ENCODE measurements at regions not wholly inside any gene's neighbourhood (a gene's known extent, or its start where the extent isn't known, plus 50 kb on each side); places are given as distances from the start of the nearest gene placed in this dataset.

DNA sequence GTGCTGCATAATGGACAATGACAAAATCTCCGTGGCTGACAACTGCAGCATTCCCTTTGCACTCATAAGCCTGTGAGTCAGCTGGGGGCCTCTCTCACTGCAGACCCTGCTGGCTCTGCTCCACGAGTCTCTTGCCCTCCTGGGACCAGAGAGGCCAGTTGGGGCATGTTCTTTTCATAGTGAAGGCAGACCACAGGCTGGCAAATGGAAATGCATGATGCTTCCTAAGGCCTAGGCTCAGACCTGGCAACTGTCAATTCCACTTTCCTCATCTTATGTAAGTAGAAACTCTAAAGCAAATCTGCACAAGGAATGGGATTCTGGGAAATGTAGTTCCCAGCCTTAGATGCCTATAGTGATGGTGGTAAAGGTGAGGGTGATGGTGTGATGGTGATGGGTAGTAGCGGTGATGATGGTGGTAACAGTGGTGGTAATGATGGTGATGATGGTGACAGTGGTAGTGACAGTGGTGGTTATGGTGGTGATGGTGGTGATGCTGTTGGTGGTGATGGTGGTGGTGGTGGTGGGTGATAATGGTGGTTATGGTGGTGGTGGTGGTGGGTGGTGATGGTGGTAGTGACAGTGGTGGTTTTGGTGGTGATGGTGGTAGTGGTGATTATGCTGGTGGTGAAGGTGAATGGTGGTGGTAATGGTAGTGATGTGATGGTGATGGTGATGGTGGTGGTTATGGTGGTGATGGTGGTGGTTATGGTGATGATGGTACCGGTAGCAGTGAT, 185.8 kb upstream of the ARL4C start:
- intact Hi-C loops (cut with DNase I, micrococcal nuclease): no loop called here
- ATAC-seq (no peak), DNase-seq (no peak)
- H3K4me3 Mint-ChIP-seq: no peak overlapping the region
- POLR2A ChIA-PET: no interaction called here
- H3K9me3 Mint-ChIP-seq (ENCODE audit: low read depth): no peaks in the 10 kb centered on the region
- H3K27me3 Mint-ChIP-seq: peaks cover 2% of the 10 kb centered on the region
- no peak overlapping the region for H3K27ac Mint-ChIP-seq
- no peaks in the 10 kb centered on the region for H3K36me3 Mint-ChIP-seq (ENCODE audit: low read depth)
- H3K4me1 Mint-ChIP-seq: no peaks in the 10 kb centered on the region
- CTCF ChIA-PET: no interaction called here

GRCh38 chr2:234680688-234681619, 184.1 kb upstream of the ARL4C start:
- H3K9me3 Mint-ChIP-seq (ENCODE audit: low read depth): no peaks in the 10 kb centered on the region

DNA sequence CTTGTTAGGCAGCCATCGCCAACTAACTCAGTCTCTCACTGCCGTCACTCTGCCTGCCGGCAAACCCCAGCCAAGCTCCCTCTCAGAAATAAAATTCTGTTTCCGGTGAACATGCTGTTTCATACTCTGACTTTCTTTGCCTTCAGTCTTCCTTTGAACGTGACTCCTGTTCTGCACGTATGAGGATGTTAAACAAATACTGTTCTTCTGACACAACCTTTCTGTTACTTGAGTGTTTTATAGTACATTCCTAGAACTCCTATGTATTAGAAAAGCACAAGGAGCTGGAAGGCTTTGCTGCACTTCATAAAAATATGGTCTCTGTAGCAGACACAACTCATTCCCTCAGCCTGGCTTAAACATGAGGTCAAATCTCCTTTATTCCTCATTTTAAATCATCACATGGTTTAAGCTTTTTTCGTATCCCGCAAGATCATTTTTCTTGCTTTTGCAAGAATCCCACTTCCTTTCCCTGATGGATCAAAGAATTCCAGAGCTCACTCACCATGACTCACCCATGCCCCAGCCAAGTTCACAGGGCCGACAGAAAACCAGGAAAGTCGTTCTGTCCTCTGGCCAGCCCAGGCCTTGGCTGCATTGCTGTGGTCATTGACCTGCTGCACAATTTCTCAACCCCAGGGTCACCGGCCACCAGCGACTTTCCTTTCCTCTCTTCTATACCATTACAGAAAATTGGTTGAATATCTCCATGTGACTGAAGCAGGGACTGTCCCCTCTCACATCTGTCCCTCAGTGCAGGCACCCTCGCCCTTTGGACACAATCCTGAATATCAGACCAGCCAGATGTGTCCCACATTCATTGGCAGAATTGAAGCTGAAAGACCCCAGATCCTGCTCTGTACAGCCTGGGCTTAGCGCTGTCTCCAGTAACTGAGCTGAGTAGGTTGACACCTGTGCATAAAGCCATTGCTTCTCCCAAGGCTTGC, 183.1 kb upstream of the ARL4C start:
- CTCF ChIA-PET: interaction anchor here (0.5 to 1.2 kb wide), 3 partner anchors 17 to 495 kb away, joined by 3 read pairs; no protein-coding TSS in a partner anchor

More at GRCh38 chr2:234680688-234681619, 184.1 kb upstream of the ARL4C start:
- Mint-ChIP-seq H3K36me3 (ENCODE audit: low read depth) (no peaks in the 10 kb centered on the region), H3K27ac (no peak overlapping the region), H3K4me3 (no peak overlapping the region), H3K27me3 (no peaks in the 10 kb centered on the region), H3K4me1 (no peaks in the 10 kb centered on the region)
- POLR2A ChIA-PET: no interaction called here
- CTCF ChIA-PET: no interaction called here
- DNase-seq (no peak), ATAC-seq (no peak)
- intact Hi-C loops (cut with DNase I, micrococcal nuclease): no loop called here

DNA sequence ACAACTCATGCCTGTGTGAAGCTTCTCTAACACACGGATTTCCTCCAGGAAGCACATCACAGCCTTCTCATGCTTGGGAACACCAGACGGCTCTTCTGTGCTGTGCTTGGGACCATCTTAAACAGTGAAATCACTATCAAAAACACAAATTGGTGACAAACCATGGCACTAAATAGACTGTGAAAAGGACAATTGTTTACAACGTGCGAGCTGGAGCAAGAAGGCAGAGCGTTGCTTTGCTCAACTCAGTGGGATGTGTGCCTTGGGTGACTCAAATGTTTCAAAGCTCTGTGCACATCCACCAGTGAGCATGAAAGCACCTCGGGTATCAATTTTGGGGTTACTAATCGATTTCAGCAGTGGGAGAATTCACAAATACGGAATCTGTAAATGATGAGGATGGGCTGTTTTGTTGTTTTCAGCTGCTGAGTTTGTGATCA, 182.4 kb upstream of the ARL4C start:
- ATAC-seq: no peak
- H3K27ac Mint-ChIP-seq: no peak overlapping the region
- no peaks in the 10 kb centered on the region for H3K4me1 Mint-ChIP-seq
- H3K9me3 Mint-ChIP-seq (ENCODE audit: low read depth): no peaks in the 10 kb centered on the region
- CTCF ChIA-PET: interaction anchor here (0.5 to 1.2 kb wide), 3 partner anchors 17 to 496 kb away, joined by 3 read pairs; no protein-coding TSS in a partner anchor
- no peaks in the 10 kb centered on the region for H3K36me3 Mint-ChIP-seq (ENCODE audit: low read depth)
- POLR2A ChIA-PET: no interaction called here
- intact Hi-C loops (cut with DNase I, micrococcal nuclease): no loop called here
- DNase-seq: no peak
- no peaks in the 10 kb centered on the region for H3K27me3 Mint-ChIP-seq
- H3K4me3 Mint-ChIP-seq: no peak overlapping the region

More for the DNA sequence above, 183.1 kb upstream of the ARL4C start:
- Mint-ChIP-seq H3K9me3 (ENCODE audit: low read depth) (no peaks in the 10 kb centered on the region), H3K36me3 (ENCODE audit: low read depth) (no peaks in the 10 kb centered on the region), H3K27ac (no peak overlapping the region), H3K4me1 (no peaks in the 10 kb centered on the region), H3K27me3 (no peaks in the 10 kb centered on the region), H3K4me3 (no peak overlapping the region)
- DNase-seq (no peak), ATAC-seq (no peak)
- POLR2A ChIA-PET: no interaction called here
- intact Hi-C loops (cut with DNase I, micrococcal nuclease): no loop called here

GRCh38 chr2:234678711-234679110, 181.8 kb upstream of the ARL4C start:
- Mint-ChIP-seq H3K36me3 (ENCODE audit: low read depth) (no peaks in the 10 kb centered on the region), H3K9me3 (ENCODE audit: low read depth) (no peaks in the 10 kb centered on the region), H3K4me1 (no peaks in the 10 kb centered on the region), H3K27ac (no peak overlapping the region), H3K4me3 (no peak overlapping the region), H3K27me3 (no peaks in the 10 kb centered on the region)
- intact Hi-C loops (cut with DNase I, micrococcal nuclease): no loop called here
- ATAC-seq (no peak), DNase-seq (no peak)
- POLR2A ChIA-PET: no interaction called here
- CTCF ChIA-PET: no interaction called here

- Mint-ChIP-seq H3K27ac (no peak overlapping the region), H3K9me3 (ENCODE audit: low read depth) (no peaks in the 10 kb centered on the region), H3K4me1 (no peaks in the 10 kb centered on the region), H3K4me3 (no peak overlapping the region), H3K36me3 (ENCODE audit: low read depth) (no peaks in the 10 kb centered on the region), H3K27me3 (no peaks in the 10 kb centered on the region)
- intact Hi-C loops (cut with DNase I, micrococcal nuclease): no loop called here
- ChIA-PET CTCF (no interaction called here), POLR2A (no interaction called here)
- DNase-seq: no peak
- ATAC-seq: no peak
These were observed 181.1 kb upstream of the ARL4C start for GRCh38 chr2:234677758-234678538.

DNA sequence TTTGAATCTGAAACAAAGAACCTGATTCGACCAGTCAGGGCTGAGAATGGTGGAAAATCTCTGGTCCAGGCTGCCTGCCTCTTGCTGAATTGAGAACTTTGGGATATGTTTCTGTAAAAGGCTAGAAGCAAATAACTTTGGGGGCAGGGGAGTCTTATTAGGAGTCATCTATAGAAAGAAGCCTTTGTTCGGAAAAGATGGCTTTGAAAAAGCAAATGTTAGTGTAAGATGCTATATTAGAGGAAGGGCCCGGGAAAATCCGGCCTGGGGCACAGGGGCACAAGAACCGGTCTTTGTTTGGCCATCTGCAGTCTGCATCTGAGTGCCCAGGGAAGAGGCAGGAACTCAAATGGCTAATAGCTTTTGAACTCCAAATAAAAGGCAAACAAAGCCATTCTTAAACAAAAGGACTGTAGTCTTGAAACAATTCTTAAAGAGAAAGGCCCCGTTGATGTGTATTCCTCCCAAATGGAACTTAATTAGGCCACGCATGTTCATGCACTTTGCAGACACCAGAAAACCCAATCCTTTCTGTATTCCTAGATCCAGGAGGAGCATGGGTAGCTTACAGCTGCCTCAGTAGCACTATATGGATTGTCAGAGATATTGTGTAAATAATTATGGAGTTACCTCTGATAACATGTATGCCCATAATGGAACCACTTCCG, 180.0 kb upstream of the ARL4C start:
- CTCF ChIA-PET: no interaction called here
- no peaks in the 10 kb centered on the region for H3K36me3 Mint-ChIP-seq (ENCODE audit: low read depth)
- intact Hi-C loops (cut with DNase I, micrococcal nuclease): no loop called here
- H3K9me3 Mint-ChIP-seq (ENCODE audit: low read depth): no peaks in the 10 kb centered on the region
- DNase-seq (no peak), ATAC-seq (no peak)
- H3K27me3 Mint-ChIP-seq: no peaks in the 10 kb centered on the region
- no peaks in the 10 kb centered on the region for H3K4me1 Mint-ChIP-seq
- H3K27ac Mint-ChIP-seq: no peak overlapping the region
- POLR2A ChIA-PET: no interaction called here
- H3K4me3 Mint-ChIP-seq: no peak overlapping the region

DNA sequence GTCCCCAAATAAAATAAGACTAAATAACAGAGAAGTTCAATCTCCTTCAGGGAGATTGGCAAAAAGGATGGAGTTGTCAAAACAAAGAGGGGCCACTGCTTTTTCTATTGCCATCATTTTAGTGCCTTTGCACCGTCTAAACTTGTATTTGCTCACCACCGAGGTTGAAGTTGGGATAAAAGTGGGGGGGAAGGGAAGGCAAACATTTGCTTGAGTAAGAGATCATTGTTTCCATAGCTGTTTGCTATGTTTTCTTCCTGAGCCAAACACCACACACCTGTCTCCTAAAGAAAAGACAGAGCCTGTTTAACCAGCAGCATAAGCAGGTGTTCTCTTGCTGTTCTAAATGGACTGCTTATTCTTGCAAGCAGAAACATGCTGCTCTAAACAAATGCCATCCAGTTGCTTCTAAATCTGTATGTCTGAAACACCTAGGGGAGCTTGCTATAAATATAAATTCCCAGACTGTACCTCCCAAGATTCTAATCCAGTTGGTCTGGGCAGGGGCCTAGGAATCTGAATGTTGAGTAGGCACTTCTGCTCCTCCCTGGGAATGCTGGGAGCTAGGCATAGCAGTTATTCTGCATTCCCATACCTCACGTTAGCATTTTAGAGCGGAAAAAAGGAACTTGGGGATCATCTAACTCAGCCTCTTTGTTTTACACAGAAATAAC, 179.4 kb upstream of the ARL4C start:
- ATAC-seq: no peak
- Mint-ChIP-seq H3K4me3 (no peak overlapping the region), H3K36me3 (ENCODE audit: low read depth) (no peaks in the 10 kb centered on the region), H3K27ac (no peak overlapping the region), H3K9me3 (ENCODE audit: low read depth) (no peaks in the 10 kb centered on the region), H3K27me3 (no peaks in the 10 kb centered on the region), H3K4me1 (no peaks in the 10 kb centered on the region)
- intact Hi-C loops (cut with DNase I, micrococcal nuclease): no loop called here
- POLR2A ChIA-PET: no interaction called here
- DNase-seq: no peak
- CTCF ChIA-PET: no interaction called here

GRCh38 chr2:234674781-234675201, 177.9 kb upstream of the ARL4C start:
- no peaks in the 10 kb centered on the region for H3K9me3 Mint-ChIP-seq (ENCODE audit: low read depth)
- ChIA-PET CTCF (no interaction called here), POLR2A (interaction anchor here (0.6 kb wide), 2 partner anchors 121 to 645 kb away, joined by 3 to 5 read pairs; no protein-coding TSS in a partner anchor)
- H3K27ac Mint-ChIP-seq: no peak overlapping the region
- H3K4me3 Mint-ChIP-seq: no peak overlapping the region
- intact Hi-C loops (cut with DNase I, micrococcal nuclease): no loop called here
- DNase-seq (no peak), ATAC-seq (no peak)
- H3K36me3 Mint-ChIP-seq (ENCODE audit: low read depth): no peaks in the 10 kb centered on the region
- no peaks in the 10 kb centered on the region for H3K27me3 Mint-ChIP-seq
- H3K4me1 Mint-ChIP-seq: no peaks in the 10 kb centered on the region
